ENCODE measurements at regions not wholly inside any gene's neighbourhood (a gene's known extent, or its start where the extent isn't known, plus 50 kb on each side); places are given as distances from the start of the nearest gene placed in this dataset.

DNA sequence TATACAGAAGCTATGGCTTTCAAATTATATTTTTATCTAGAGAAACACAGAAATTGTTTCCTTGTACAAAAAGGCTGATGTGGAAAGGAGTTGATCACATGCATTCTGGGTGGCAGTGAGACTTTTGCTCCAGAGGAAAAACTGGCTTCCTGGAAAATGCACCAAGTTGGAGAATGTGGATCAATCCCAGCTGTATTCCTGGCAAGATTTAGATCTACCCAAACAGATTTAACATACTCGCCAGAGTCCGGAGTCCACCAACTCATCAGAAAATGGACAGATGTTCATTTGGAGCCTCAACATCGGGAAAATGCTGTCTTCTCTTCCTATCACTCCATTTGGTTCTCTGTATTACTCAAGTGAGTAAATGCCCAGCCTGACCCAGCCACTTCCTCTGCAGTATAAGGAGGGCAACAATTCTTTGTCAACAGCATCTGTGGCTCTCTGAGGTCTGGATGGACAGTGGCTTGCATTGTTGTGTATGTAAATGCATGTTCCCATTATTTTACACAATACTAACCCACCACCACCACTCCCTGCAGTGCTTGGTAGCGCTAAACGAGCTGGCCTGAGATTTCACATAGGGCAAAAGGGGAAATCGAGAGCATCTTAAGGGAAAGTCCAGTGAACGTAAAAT lies 226.2 kb upstream of the IRF2BP2 start:
- TF ChIP-seq, protein P1, sequence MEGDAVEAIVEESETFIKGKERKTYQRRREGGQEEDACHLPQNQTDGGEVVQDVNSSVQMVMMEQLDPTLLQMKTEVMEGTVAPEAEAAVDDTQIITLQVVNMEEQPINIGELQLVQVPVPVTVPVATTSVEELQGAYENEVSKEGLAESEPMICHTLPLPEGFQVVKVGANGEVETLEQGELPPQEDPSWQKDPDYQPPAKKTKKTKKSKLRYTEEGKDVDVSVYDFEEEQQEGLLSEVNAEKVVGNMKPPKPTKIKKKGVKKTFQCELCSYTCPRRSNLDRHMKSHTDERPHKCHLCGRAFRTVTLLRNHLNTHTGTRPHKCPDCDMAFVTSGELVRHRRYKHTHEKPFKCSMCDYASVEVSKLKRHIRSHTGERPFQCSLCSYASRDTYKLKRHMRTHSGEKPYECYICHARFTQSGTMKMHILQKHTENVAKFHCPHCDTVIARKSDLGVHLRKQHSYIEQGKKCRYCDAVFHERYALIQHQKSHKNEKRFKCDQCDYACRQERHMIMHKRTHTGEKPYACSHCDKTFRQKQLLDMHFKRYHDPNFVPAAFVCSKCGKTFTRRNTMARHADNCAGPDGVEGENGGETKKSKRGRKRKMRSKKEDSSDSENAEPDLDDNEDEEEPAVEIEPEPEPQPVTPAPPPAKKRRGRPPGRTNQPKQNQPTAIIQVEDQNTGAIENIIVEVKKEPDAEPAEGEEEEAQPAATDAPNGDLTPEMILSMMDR (IDR thresholded peaks at IDR 0.05), result no peak
- no peak for TF ChIP-seq POLR2AphosphoS5 (IDR thresholded peaks at IDR 0.05)
- TF ChIP-seq POLR2A (IDR thresholded peaks at IDR 0.05), result no peak
